Activated CD4-positive, alpha-beta memory T cell treated with anti-CD3 and anti-CD28 coated beads for 36 hours (primary cell): ENCODE measurements at regions not wholly inside any gene's neighbourhood (a gene's known extent, or its start where the extent isn't known, plus 50 kb on each side); places are given as distances from the start of the nearest gene placed in this dataset.

Source experiments
- CTCF ChIA-PET: fragments of 350-600 bp; sonication (Branson Sonifier 250); formaldehyde crosslinking; loops from one replicate; lab custom pipeline; 2021; ENCODE audit warnings: antibody characterized with exemption, inconsistent platforms; lab: Charles Lee
- POLR2A ChIA-PET: fragments of 350-600 bp; sonication (Branson Sonifier 250); formaldehyde crosslinking; loops from one replicate; lab custom pipeline; 2021; ENCODE audit warnings: antibody characterized with exemption; lab: Charles Lee
- DNase-seq: peaks from one replicate; pipeline ENCODE4 v3.0.0-alpha.2; 2020
- H3K27ac Mint-ChIP-seq: one replicate; pipeline ENCODE4 v1.8.0; 2021; ENCODE audit warnings: mixed read lengths
- H3K27me3 Mint-ChIP-seq: one replicate; pipeline ENCODE4 v1.8.0; 2021; ENCODE audit warnings: mixed read lengths
- H3K36me3 Mint-ChIP-seq: one replicate; pipeline ENCODE4 v1.8.0; 2021; ENCODE audit warnings: mixed read lengths
- H3K4me1 Mint-ChIP-seq: one replicate; pipeline ENCODE4 v1.8.0; 2021; ENCODE audit warnings: low read depth, mixed read lengths
- H3K4me3 Mint-ChIP-seq: one replicate; pipeline ENCODE4 v1.8.0; 2021; ENCODE audit warnings: mild to moderate bottlenecking, mixed read lengths
- H3K9me3 Mint-ChIP-seq: one replicate; pipeline ENCODE4 v1.8.0; 2021; ENCODE audit warnings: mixed read lengths
- intact Hi-C: fragments of 100-400 bp; cut with micrococcal nuclease; formaldehyde crosslinking; loops from one replicate; pipeline ENCODE4 v1.15.1; 2023

DNA sequence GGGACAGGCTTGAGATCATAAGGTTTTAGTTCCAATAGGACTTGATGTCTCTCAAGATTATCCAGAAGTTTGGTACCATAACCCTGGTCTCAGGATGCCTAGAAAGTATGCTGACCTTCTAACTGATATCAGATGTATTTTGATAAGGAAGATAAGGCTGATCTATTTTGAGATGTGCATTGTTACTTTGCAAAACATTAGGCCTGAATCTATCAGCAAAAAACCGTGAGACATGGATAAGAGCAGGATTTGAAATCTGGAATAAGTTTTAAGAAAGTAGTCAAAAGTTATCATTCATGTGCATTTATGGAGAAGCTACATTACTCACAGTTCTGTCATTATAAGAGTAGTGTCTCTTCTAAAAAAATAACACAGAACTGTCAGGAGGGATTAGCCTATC lies 467.1 kb upstream of the HS3ST1 start:
- no peak overlapping the region for H3K27ac Mint-ChIP-seq
- ChIA-PET CTCF (no interaction called here), POLR2A (no interaction called here)
- no peaks in the 10 kb centered on the region for H3K36me3 Mint-ChIP-seq
- no peak overlapping the region for H3K4me3 Mint-ChIP-seq
- peaks cover 7% of the 10 kb centered on the region for H3K9me3 Mint-ChIP-seq
- H3K27me3 Mint-ChIP-seq, result no peaks in the 10 kb centered on the region
- no peak for DNase-seq
- no peaks in the 10 kb centered on the region for H3K4me1 Mint-ChIP-seq
- intact Hi-C loops, result no loop called here

DNA sequence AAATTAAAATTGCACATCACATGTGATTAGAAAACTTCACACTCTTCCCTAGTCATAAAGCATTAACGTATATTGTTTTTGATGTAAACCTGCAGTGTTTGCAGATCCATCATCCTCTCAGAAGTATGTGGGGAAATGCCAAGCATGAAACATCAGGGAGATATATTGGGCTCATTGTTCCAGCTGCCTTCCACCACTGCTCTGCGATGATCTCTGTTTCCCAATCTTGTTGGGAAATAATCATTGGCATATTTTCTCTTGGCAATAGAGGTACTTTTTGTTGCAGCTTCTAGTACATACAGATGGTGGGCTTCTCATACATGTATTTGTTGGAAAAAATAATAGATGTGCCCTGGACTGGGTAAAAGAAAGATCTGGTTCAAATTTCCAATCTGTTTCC lies 466.3 kb upstream of the HS3ST1 start:
- no peak overlapping the region for H3K27ac Mint-ChIP-seq
- H3K36me3 Mint-ChIP-seq, result no peaks in the 10 kb centered on the region
- H3K9me3 Mint-ChIP-seq, result peaks cover 7% of the 10 kb centered on the region
- H3K27me3 Mint-ChIP-seq, result no peaks in the 10 kb centered on the region
- H3K4me1 Mint-ChIP-seq, result no peaks in the 10 kb centered on the region
- ChIA-PET CTCF (no interaction called here), POLR2A (no interaction called here)
- H3K4me3 Mint-ChIP-seq, result no peak overlapping the region
- intact Hi-C loops, result no loop called here
- DNase-seq, result no peak

DNA sequence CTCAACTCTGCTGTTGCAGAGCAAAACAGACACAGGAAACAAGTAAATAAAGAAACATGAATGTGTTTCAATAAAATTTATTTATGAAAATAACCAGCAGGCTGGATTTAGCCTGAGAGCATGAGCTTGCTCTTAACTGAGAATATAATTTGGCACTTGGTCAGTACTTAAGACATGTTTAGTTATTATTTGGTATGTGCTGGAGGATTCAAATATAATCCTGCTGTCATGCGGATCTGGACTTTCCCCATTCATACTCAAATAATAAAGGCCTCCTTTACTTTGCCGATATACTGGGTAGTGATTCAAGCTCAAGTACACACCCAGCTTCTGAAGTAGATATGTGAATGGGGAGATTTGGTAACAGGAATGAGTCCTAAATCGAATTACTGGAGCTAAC lies 465.5 kb upstream of the HS3ST1 start:
- CTCF ChIA-PET, result no interaction called here
- H3K36me3 Mint-ChIP-seq, result no peaks in the 10 kb centered on the region
- no peaks in the 10 kb centered on the region for H3K4me1 Mint-ChIP-seq
- H3K27ac Mint-ChIP-seq, result no peak overlapping the region
- H3K27me3 Mint-ChIP-seq, result no peaks in the 10 kb centered on the region
- DNase-seq, result no peak
- H3K4me3 Mint-ChIP-seq, result no peak overlapping the region
- POLR2A ChIA-PET, result no interaction called here
- intact Hi-C loops, result no loop called here
- peaks cover 7% of the 10 kb centered on the region for H3K9me3 Mint-ChIP-seq

DNA sequence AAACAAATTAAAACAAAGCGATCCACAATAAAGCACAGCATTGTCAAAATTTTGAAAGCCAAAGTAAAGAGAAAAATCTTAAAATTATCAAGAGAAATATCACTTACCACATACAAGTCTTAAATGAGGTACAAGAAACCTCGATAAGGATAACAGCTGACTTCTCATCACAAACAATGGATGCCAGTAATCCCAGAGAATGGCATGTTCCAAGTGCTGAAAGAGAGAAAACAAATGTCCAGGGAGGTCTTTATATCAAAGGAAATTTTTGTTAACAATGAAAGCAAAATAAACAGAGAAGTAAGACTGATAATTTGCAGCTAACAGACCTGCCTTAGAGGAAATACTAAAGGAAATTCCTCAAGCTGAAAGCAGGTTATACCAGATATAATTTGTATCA lies 460.4 kb upstream of the HS3ST1 start:
- intact Hi-C loops, result no loop called here
- H3K4me3 Mint-ChIP-seq, result no peak overlapping the region
- no peak for DNase-seq
- ChIA-PET POLR2A (no interaction called here), CTCF (no interaction called here)
- no peaks in the 10 kb centered on the region for H3K9me3 Mint-ChIP-seq
- H3K27me3 Mint-ChIP-seq, result peaks cover 2% of the 10 kb centered on the region
- H3K27ac Mint-ChIP-seq, result no peak overlapping the region
- no peaks in the 10 kb centered on the region for H3K4me1 Mint-ChIP-seq
- H3K36me3 Mint-ChIP-seq, result no peaks in the 10 kb centered on the region

DNA sequence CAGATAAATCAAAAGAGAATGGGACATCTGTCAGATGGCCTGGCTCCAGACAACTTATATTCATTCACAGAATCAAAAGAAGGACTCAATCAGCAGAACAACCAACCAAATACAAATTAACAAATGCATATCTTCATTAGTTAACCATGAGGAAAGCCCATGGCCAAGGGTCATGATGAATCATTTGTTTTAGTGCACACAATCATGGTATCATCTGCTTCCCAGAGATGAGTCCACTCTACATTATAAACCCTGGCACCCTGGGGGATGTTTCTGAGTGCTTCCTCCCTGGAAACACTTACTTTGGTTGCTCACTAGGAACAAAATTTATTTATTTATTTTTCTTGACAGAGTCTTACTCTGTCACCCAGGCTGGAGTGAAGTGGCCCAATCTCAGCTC lies 453.3 kb upstream of the HS3ST1 start:
- Mint-ChIP-seq H3K9me3 (peaks cover 3% of the 10 kb centered on the region), H3K4me1 (no peaks in the 10 kb centered on the region), H3K27ac (no peak overlapping the region), H3K27me3 (peaks cover 2% of the 10 kb centered on the region), H3K4me3 (no peak overlapping the region), H3K36me3 (peaks cover 2% of the 10 kb centered on the region)
- POLR2A ChIA-PET, result no interaction called here
- CTCF ChIA-PET, result no interaction called here
- intact Hi-C loops, result no loop called here
- DNase-seq, result no peak

DNA sequence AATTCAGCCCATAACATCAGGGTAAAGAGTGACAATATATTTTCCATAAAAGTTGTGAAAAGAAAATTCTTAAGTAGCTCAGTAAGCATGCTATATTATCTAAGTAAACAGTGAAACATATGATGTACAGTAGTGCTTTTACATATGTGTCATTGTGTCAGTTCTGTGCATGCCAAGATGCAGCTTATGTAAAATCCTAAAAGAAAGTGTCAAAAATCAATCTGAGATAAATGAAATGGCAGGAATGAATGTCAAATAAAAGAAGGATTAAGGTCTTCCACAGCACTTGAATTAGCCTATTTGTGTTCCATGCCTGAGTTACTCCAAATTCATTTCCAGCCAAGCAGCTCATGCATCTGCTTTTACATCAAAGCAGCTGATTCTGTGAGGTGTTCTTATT lies 452.7 kb upstream of the HS3ST1 start:
- H3K4me1 Mint-ChIP-seq, result no peaks in the 10 kb centered on the region
- intact Hi-C loops, result no loop called here
- POLR2A ChIA-PET, result no interaction called here
- CTCF ChIA-PET, result no interaction called here
- peaks cover 9% of the 10 kb centered on the region for H3K9me3 Mint-ChIP-seq
- peaks cover 2% of the 10 kb centered on the region for H3K36me3 Mint-ChIP-seq
- DNase-seq, result no peak
- no peak overlapping the region for H3K27ac Mint-ChIP-seq
- no peak overlapping the region for H3K4me3 Mint-ChIP-seq
- peaks cover 2% of the 10 kb centered on the region for H3K27me3 Mint-ChIP-seq

DNA sequence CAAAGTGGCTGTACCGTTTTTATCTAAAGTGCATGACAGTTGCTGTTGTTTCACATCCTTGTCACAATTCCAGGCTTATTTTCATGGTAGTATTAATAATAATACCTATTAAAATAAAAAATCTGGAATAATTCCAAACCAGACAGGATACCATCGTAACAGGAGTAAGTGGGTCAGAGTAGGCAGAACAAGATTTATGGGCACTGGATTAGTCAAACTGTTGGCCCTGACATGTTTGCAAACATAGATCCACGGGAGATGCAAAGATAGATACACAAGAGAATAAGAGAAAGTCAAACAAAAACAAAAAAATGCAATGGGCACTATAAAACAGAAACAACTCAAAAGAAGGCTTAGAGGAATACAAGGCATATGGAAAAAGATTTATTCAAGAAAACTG lies 449.5 kb upstream of the HS3ST1 start:
- no peak for DNase-seq
- CTCF ChIA-PET, result no interaction called here
- intact Hi-C loops, result no loop called here
- no peak overlapping the region for H3K27ac Mint-ChIP-seq
- POLR2A ChIA-PET, result no interaction called here
- no peaks in the 10 kb centered on the region for H3K4me1 Mint-ChIP-seq
- peaks cover 2% of the 10 kb centered on the region for H3K36me3 Mint-ChIP-seq
- H3K9me3 Mint-ChIP-seq, result peaks cover 12% of the 10 kb centered on the region
- H3K27me3 Mint-ChIP-seq, result no peaks in the 10 kb centered on the region
- H3K4me3 Mint-ChIP-seq, result no peak overlapping the region

DNA sequence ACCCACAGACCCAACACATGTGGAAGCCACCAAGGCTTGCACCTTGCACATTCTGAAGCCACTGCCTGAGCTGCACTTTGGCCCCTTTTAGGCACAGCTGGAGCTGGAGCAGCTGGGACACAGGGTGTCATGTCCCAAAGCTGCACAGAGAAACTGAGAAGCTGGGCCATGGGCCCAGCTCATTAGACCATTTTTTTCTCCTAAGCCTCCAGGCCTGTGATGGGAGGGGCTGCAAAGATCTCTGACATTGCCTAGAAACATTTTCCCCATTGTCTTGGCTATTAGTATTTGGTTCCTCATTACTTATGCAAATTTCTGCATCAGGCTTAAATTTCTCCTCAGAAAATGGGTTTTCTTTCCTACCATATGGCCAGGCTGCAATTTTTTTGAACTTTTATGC lies 447.4 kb upstream of the HS3ST1 start:
- intact Hi-C loops, result no loop called here
- DNase-seq, result no peak
- no peaks in the 10 kb centered on the region for H3K27me3 Mint-ChIP-seq
- H3K4me3 Mint-ChIP-seq, result no peak overlapping the region
- peaks cover 2% of the 10 kb centered on the region for H3K36me3 Mint-ChIP-seq
- ChIA-PET CTCF (no interaction called here), POLR2A (no interaction called here)
- H3K4me1 Mint-ChIP-seq, result no peaks in the 10 kb centered on the region
- H3K9me3 Mint-ChIP-seq, result peaks cover 12% of the 10 kb centered on the region
- no peak overlapping the region for H3K27ac Mint-ChIP-seq

DNA sequence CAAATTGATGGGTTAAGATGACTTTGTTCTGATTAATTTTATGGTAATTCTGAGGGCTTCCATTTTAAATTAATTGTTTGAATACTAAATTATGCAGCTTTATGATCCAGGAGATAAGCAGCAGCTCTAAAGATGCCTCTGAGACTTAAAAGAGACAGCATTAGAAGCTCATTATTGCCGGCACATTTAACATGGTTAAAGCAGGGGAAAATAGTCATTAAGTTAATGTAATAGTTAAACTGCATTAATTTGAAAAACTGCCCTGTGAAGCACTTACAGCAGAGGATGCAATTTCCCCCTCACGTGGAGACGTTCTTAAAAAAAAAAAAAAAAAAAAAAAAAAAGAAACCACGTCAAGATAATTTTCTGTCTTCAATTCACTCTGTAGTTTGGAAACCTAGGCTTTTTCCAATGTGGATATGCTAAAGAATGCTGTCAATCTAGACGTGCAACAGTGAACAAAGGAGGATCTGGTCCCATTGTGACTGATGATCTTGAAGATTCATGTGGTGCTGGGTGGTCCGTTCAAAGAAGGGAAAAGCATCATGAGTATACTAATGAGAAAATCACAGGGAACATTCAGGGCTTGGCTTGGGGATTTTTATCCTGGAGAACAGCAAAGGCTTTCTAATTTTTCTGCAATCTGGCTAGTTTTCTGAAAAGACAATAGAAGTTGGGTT lies 440.6 kb upstream of the HS3ST1 start:
- H3K27me3 Mint-ChIP-seq, result no peaks in the 10 kb centered on the region
- CTCF ChIA-PET, result no interaction called here
- POLR2A ChIA-PET, result no interaction called here
- no peak overlapping the region for H3K27ac Mint-ChIP-seq
- no peaks in the 10 kb centered on the region for H3K4me1 Mint-ChIP-seq
- H3K4me3 Mint-ChIP-seq, result no peak overlapping the region
- no peaks in the 10 kb centered on the region for H3K9me3 Mint-ChIP-seq
- intact Hi-C loops, result no loop called here
- DNase-seq, result no peak
- H3K36me3 Mint-ChIP-seq, result no peaks in the 10 kb centered on the region

DNA sequence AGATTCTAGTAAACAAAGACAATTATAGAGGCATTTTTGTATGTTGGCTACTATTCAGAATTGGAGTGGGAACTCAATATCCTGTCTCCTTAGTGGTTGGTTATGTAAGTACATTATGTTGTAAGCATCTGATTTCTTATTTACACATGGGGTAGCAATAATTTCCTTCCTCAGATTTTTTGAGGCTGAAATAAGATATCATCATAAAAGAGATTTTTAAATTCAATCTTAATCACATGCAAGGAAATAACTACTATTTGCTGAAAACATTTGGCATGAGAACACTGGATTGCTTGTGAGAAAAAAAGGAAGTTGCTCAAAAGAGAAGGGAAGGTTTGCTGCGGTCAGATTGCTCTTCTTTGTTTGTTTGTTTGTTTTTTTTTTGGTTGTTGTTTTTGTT lies 437.7 kb upstream of the HS3ST1 start:
- H3K36me3 Mint-ChIP-seq, result no peaks in the 10 kb centered on the region
- H3K27ac Mint-ChIP-seq, result no peak overlapping the region
- CTCF ChIA-PET, result no interaction called here
- H3K4me1 Mint-ChIP-seq, result no peaks in the 10 kb centered on the region
- H3K27me3 Mint-ChIP-seq, result no peaks in the 10 kb centered on the region
- H3K9me3 Mint-ChIP-seq, result no peaks in the 10 kb centered on the region
- H3K4me3 Mint-ChIP-seq, result no peak overlapping the region
- intact Hi-C loops, result no loop called here
- POLR2A ChIA-PET, result no interaction called here
- no peak for DNase-seq

DNA sequence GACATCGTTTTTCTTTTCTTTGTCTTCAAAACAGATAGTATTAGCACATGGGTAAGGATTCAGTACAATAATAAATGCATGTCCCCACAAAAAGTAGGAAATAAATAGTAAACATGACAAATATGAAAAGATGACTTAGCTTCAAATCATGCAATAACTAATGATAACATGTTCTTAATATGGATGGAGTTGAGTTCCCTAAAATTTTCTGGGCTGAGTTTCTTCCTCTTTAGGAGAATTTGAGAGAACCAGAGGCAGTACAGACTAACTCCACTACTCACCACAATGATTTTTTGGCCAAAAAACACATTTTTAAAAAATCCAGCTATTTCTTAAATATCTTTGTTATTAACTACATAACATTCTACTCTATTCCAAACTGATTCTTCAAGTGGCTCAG lies 432.3 kb upstream of the HS3ST1 start:
- Mint-ChIP-seq H3K36me3 (no peaks in the 10 kb centered on the region), H3K27me3 (no peaks in the 10 kb centered on the region), H3K9me3 (no peaks in the 10 kb centered on the region), H3K4me1 (no peaks in the 10 kb centered on the region), H3K27ac (no peak overlapping the region), H3K4me3 (no peak overlapping the region)
- intact Hi-C loops, result no loop called here
- DNase-seq, result no peak
- ChIA-PET CTCF (no interaction called here), POLR2A (no interaction called here)

DNA sequence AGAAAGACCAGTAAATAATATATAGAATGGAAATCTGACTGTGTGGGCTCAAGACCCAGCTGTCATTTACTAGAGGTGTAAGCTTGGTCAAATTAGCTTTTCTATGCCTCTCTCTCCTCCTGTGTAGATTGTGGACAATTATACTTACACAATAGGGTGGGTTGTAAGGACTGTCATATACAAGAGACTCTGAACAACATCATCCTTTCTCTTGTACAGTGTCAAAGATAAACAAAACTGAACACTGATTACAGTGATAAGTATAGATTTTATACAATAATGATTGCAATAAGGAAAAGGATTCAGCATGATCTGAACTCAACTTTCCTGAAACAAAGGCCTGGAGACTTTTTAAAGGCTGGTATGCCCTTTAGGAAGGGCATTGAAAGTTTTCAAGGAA lies 429.2 kb upstream of the HS3ST1 start:
- CTCF ChIA-PET, result no interaction called here
- no peak for DNase-seq
- Mint-ChIP-seq H3K27ac (no peak overlapping the region), H3K36me3 (no peaks in the 10 kb centered on the region), H3K27me3 (no peaks in the 10 kb centered on the region), H3K4me1 (no peaks in the 10 kb centered on the region), H3K9me3 (no peaks in the 10 kb centered on the region), H3K4me3 (no peak overlapping the region)
- POLR2A ChIA-PET, result no interaction called here
- intact Hi-C loops, result no loop called here

DNA sequence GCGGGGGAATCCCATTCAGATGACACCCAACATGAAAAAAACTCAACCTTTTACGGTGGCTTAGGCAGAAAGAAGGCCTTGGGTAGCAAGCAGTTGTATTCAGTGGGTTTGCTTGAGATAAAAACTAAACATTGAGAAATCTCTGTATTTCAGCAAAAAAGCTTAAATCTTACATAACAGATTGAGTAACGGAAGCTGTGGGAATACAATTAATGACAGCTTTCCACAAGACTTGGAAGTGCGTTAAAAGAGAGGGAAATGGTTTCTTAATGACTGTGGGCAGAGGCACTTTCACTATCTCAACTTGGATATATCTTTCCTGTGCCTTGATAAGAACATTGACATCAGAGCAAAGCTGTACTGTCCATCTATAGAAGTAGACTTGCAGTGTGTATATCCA lies 418.5 kb upstream of the HS3ST1 start:
- H3K4me3 Mint-ChIP-seq, result no peak overlapping the region
- intact Hi-C loops, result no loop called here
- DNase-seq, result no peak
- no peak overlapping the region for H3K27ac Mint-ChIP-seq
- no peaks in the 10 kb centered on the region for H3K27me3 Mint-ChIP-seq
- no peaks in the 10 kb centered on the region for H3K36me3 Mint-ChIP-seq
- POLR2A ChIA-PET, result no interaction called here
- no peaks in the 10 kb centered on the region for H3K4me1 Mint-ChIP-seq
- CTCF ChIA-PET, result no interaction called here
- H3K9me3 Mint-ChIP-seq, result no peaks in the 10 kb centered on the region
